Spinal cord (tissue), 9 donors: ENCODE measurements at regions not wholly inside any gene's neighbourhood (a gene's known extent, or its start where the extent isn't known, plus 50 kb on each side); places are given as distances from the start of the nearest gene placed in this dataset.
A peak's percentile ranks its signal among the peaks of the same experiment; 100 is the strongest.

Source experiments
- DNase-seq, 6 donors: peaks; one replicate each; pipeline versions ENCODE4 v3.0.0 to v3.0.0-alpha.2; 2013 to 2015; ENCODE audit warnings: low spot score in 6 of 6, low read depth in 4 of 6
- H3K27ac ChIP-seq: one replicate; pipeline ENCODE4 v1.5.1; 2013; ENCODE audit warnings: low read depth, low read length, control low read depth
- H3K27me3 ChIP-seq: one replicate; pipeline ENCODE4 v1.6.1; 2013; ENCODE audit warnings: low read length; ENCODE audit not compliant: control insufficient read depth, insufficient read depth
- H3K36me3 ChIP-seq: one replicate; pipeline ENCODE4 v1.6.1; 2013; ENCODE audit warnings: low read length; ENCODE audit not compliant: control insufficient read depth, insufficient read depth
- H3K4me1 ChIP-seq: one replicate; pipeline ENCODE4 v1.6.1; 2013; ENCODE audit warnings: low read length; ENCODE audit not compliant: control insufficient read depth, insufficient read depth
- H3K4me3 ChIP-seq: one replicate; pipeline ENCODE4 v1.5.1; 2013; ENCODE audit warnings: low read depth, low read length, control low read depth
- H3K9me3 ChIP-seq: one replicate; pipeline ENCODE4 v1.6.1; 2013; ENCODE audit warnings: low read length; ENCODE audit not compliant: control insufficient read depth, insufficient read depth
- WGBS: methylation state at CpG from one replicate; pipeline ENCODE4 v1.1.5; 2013; ENCODE audit warnings: missing lambda C conversion rate; ENCODE audit not compliant: insufficient coverage; 5-methylcytosine and 5-hydroxymethylcytosine counted together
- donor health status: healthy.

- no peak for DNase-seq
Observed at GRCh38 chr1:193539731-193540459, 353.5 kb upstream of the B3GALT2 start.

GRCh38 chr1:193538680-193539079 lies 352.3 kb upstream of the B3GALT2 start:
- Histone ChIP-seq H3K27ac (no peak overlapping the region), H3K9me3 (no peaks in the 10 kb centered on the region), H3K4me1 (no peaks in the 10 kb centered on the region), H3K27me3 (no peaks in the 10 kb centered on the region), H3K36me3 (no peaks in the 10 kb centered on the region), H3K4me3 (no peak overlapping the region)
- DNase-seq: no peak
- 90% methylated on average over 2 of the region's 6 CpGs for WGBS

More at GRCh38 chr1:193539731-193540459, 353.5 kb upstream of the B3GALT2 start:
- 98% methylated on average over 5 of the region's 7 CpGs for WGBS
- Histone ChIP-seq H3K27ac (no peak overlapping the region), H3K4me1 (no peaks in the 10 kb centered on the region), H3K9me3 (no peaks in the 10 kb centered on the region), H3K36me3 (no peaks in the 10 kb centered on the region), H3K27me3 (no peaks in the 10 kb centered on the region), H3K4me3 (no peak overlapping the region)

GRCh38 chr1:193538003-193538354 lies 351.6 kb upstream of the B3GALT2 start:
- no peak for DNase-seq
- 100% methylated on average over 1 of the region's 2 CpGs for WGBS
- Histone ChIP-seq H3K4me1 (no peaks in the 10 kb centered on the region), H3K36me3 (no peaks in the 10 kb centered on the region), H3K9me3 (no peaks in the 10 kb centered on the region), H3K4me3 (no peak overlapping the region), H3K27ac (no peak overlapping the region), H3K27me3 (no peaks in the 10 kb centered on the region)

GRCh38 chr1:193537266-193538002 lies 351.0 kb upstream of the B3GALT2 start:
- no peak overlapping the region for H3K27ac ChIP-seq
- no peaks in the 10 kb centered on the region for H3K4me1 ChIP-seq
- no peaks in the 10 kb centered on the region for H3K9me3 ChIP-seq
- H3K36me3 ChIP-seq: no peaks in the 10 kb centered on the region
- H3K4me3 ChIP-seq: no peak overlapping the region
- DNase-seq: no peak
- no CpG with 5 or more reads among the region's 7 CpGs for WGBS
- H3K27me3 ChIP-seq: no peaks in the 10 kb centered on the region

GRCh38 chr1:193533853-193534252 lies 347.4 kb upstream of the B3GALT2 start:
- WGBS: 57% methylated on average over 3 of the region's 6 CpGs
- no peak overlapping the region for H3K4me3 ChIP-seq
- DNase-seq: peak in 2 of 6 donors; percentile 39 to 86
- no peaks in the 10 kb centered on the region for H3K36me3 ChIP-seq
- no peaks in the 10 kb centered on the region for H3K4me1 ChIP-seq
- no peaks in the 10 kb centered on the region for H3K9me3 ChIP-seq
- no peaks in the 10 kb centered on the region for H3K27me3 ChIP-seq
- no peak overlapping the region for H3K27ac ChIP-seq

GRCh38 chr1:193525917-193526710 lies 339.7 kb upstream of the B3GALT2 start:
- Histone ChIP-seq H3K27me3 (no peaks in the 10 kb centered on the region), H3K36me3 (no peaks in the 10 kb centered on the region), H3K27ac (no peak overlapping the region), H3K4me3 (no peak overlapping the region), H3K4me1 (no peaks in the 10 kb centered on the region), H3K9me3 (peaks cover 2% of the 10 kb centered on the region)
- WGBS: no CpG with 5 or more reads among the region's 3 CpGs
- DNase-seq: no peak

- H3K4me1 ChIP-seq: no peaks in the 10 kb centered on the region
- H3K36me3 ChIP-seq: no peaks in the 10 kb centered on the region
- no peaks in the 10 kb centered on the region for H3K27me3 ChIP-seq
- peaks cover 2% of the 10 kb centered on the region for H3K9me3 ChIP-seq
- no peak overlapping the region for H3K4me3 ChIP-seq
- no peak overlapping the region for H3K27ac ChIP-seq
- DNase-seq: no peak
Observed at GRCh38 chr1:193525411-193525810, 339.0 kb upstream of the B3GALT2 start.

GRCh38 chr1:193524616-193525015 lies 338.2 kb upstream of the B3GALT2 start:
- H3K4me1 ChIP-seq: no peaks in the 10 kb centered on the region

GRCh38 chr1:193524021-193524420 lies 337.6 kb upstream of the B3GALT2 start:
- 100% methylated on average over 1 of the region's 2 CpGs for WGBS
- Histone ChIP-seq H3K27ac (no peak overlapping the region), H3K9me3 (peaks cover 2% of the 10 kb centered on the region), H3K4me1 (no peaks in the 10 kb centered on the region), H3K36me3 (no peaks in the 10 kb centered on the region), H3K27me3 (no peaks in the 10 kb centered on the region), H3K4me3 (no peak overlapping the region)
- DNase-seq: no peak

More at GRCh38 chr1:193524616-193525015, 338.2 kb upstream of the B3GALT2 start:
- no peak overlapping the region for H3K4me3 ChIP-seq
- no peak overlapping the region for H3K27ac ChIP-seq
- H3K36me3 ChIP-seq: no peaks in the 10 kb centered on the region
- H3K27me3 ChIP-seq: no peaks in the 10 kb centered on the region
- WGBS: no CpG with 5 or more reads among the region's 2 CpGs
- DNase-seq: no peak
- peaks cover 2% of the 10 kb centered on the region for H3K9me3 ChIP-seq
